Loucy (cell line): ENCODE measurements at regions not wholly inside any gene's neighbourhood (a gene's known extent, or its start where the extent isn't known, plus 50 kb on each side); places are given as distances from the start of the nearest gene placed in this dataset.

ENCODE experiments used
- H2AFZ ChIP-seq: fragments of 200-600 bp; sonication (generic); 2 replicates; pipeline ENCODE4 v1.6.0; 2016; ENCODE audit warnings: antibody characterized with exemption, mild to moderate bottlenecking, low read length, moderate library complexity
- H3F3A ChIP-seq: fragments of 200-600 bp; 2 replicates; pipeline ENCODE4 v1.6.0; 2016; ENCODE audit warnings: antibody characterized with exemption, low read depth, mild to moderate bottlenecking
- H3K27me3 ChIP-seq: fragments of 200-600 bp; sonication (generic); 2 replicates; pipeline ENCODE4 v1.6.1; 2014; ENCODE audit warnings: low read length, mild to moderate bottlenecking; ENCODE audit not compliant: insufficient read depth, poor library complexity, severe bottlenecking
- H3K36me3 ChIP-seq: fragments of 200-600 bp; sonication (generic); 2 replicates; pipeline ENCODE4 v1.6.1; 2016; ENCODE audit warnings: low read length; ENCODE audit not compliant: insufficient read depth
- H3K4me1 ChIP-seq: fragments of 200-600 bp; sonication (generic); 2 replicates; pipeline ENCODE4 v1.5.1; 2014; ENCODE audit warnings: low read length, mild to moderate bottlenecking; ENCODE audit not compliant: insufficient read depth, poor library complexity, severe bottlenecking
- H3K4me2 ChIP-seq: fragments of 200-600 bp; sonication (generic); 2 replicates; pipeline ENCODE4 v1.6.0; 2014; ENCODE audit warnings: antibody characterized with exemption, low read length, low read depth, mild to moderate bottlenecking; ENCODE audit not compliant: poor library complexity, severe bottlenecking
- H3K4me3 ChIP-seq: fragments of 200-600 bp; sonication (generic); 2 replicates; pipeline ENCODE4 v1.5.1; 2014; ENCODE audit warnings: low read length, mild to moderate bottlenecking, mixed read lengths; ENCODE audit not compliant: poor library complexity, severe bottlenecking
- H3K79me2 ChIP-seq: fragments of 200-600 bp; sonication (generic); 2 replicates; pipeline ENCODE4 v1.6.1; 2014; ENCODE audit warnings: low read length; ENCODE audit not compliant: insufficient read depth
- H3K9ac ChIP-seq: fragments of 200-600 bp; sonication (generic); 2 replicates; pipeline ENCODE4 v1.6.0; 2014; ENCODE audit warnings: mild to moderate bottlenecking, low read depth, low read length, moderate library complexity; ENCODE audit not compliant: poor library complexity, severe bottlenecking
- H3K9me2 ChIP-seq: fragments of 200-600 bp; sonication (generic); replicated peaks from 2 replicates; pipeline ENCODE4 v1.6.1; 2016; ENCODE audit warnings: low read depth, low read length, mixed read lengths
- H3K9me3 ChIP-seq: fragments of 200-600 bp; sonication (generic); 2 replicates; pipeline ENCODE4 v1.6.1; 2014; ENCODE audit warnings: mild to moderate bottlenecking, antibody characterized with exemption, low read length, low read depth; ENCODE audit not compliant: insufficient read depth
- H4K20me1 ChIP-seq: fragments of 200-600 bp; sonication (generic); 2 replicates; pipeline ENCODE4 v1.6.0; 2014; ENCODE audit warnings: antibody characterized with exemption, low read length, mild to moderate bottlenecking; ENCODE audit not compliant: insufficient read depth, poor library complexity, severe bottlenecking
- EZH2phosphoT487 ChIP-seq: fragments of 200-600 bp; IDR thresholded peaks from 2 replicates; pipeline ENCODE4 v1.6.1; 2018; ENCODE audit warnings: antibody characterized with exemption, mild to moderate bottlenecking, moderate library complexity, borderline replicate concordance
- TF ChIP-seq, protein P1 (sequence below): fragments of 200-600 bp; sonication (generic); conservative IDR thresholded peaks from 2 replicates; pipeline ENCODE4 v1.5.1; 2014; ENCODE audit warnings: mild to moderate bottlenecking, antibody characterized with exemption, low read length

DNA sequence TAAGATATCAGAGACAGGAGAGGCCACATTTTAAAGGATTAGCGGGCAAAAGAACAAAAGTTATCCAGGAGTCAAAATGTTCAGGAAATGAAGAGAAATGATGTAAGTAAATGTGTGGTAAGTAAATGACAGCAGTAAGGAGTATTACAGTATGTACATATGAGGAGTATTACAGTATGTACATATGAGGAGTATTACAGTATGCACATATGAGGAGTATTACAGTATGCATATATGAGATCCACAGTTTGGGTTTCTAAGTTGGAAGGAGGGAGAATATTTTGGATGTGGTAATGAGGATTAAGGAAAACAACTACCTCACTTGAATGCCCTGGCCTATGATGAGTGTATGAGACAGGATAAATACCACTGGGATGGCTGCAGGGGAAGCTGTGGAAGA, 192.4 kb upstream of the DGKB start:
- Histone ChIP-seq H3K27me3 (no peaks in the 10 kb centered on the region), H2AFZ (no peak overlapping the region), H3K79me2 (no peaks in the 10 kb centered on the region), H3K9ac (no peak overlapping the region), H3K4me1 (peaks cover 14% of the 10 kb centered on the region), H3K4me2 (no peak overlapping the region), H3K9me3 (no peaks in the 10 kb centered on the region), H3K36me3 (no peaks in the 10 kb centered on the region), H4K20me1 (no peaks in the 10 kb centered on the region), H3K4me3 (no peak overlapping the region), H3K9me2 (no peaks in the 10 kb centered on the region), H3F3A (no peaks in the 10 kb centered on the region)
- TF ChIP-seq, protein P1, sequence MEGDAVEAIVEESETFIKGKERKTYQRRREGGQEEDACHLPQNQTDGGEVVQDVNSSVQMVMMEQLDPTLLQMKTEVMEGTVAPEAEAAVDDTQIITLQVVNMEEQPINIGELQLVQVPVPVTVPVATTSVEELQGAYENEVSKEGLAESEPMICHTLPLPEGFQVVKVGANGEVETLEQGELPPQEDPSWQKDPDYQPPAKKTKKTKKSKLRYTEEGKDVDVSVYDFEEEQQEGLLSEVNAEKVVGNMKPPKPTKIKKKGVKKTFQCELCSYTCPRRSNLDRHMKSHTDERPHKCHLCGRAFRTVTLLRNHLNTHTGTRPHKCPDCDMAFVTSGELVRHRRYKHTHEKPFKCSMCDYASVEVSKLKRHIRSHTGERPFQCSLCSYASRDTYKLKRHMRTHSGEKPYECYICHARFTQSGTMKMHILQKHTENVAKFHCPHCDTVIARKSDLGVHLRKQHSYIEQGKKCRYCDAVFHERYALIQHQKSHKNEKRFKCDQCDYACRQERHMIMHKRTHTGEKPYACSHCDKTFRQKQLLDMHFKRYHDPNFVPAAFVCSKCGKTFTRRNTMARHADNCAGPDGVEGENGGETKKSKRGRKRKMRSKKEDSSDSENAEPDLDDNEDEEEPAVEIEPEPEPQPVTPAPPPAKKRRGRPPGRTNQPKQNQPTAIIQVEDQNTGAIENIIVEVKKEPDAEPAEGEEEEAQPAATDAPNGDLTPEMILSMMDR, result no peak
- TF ChIP-seq EZH2phosphoT487, result no peak

DNA sequence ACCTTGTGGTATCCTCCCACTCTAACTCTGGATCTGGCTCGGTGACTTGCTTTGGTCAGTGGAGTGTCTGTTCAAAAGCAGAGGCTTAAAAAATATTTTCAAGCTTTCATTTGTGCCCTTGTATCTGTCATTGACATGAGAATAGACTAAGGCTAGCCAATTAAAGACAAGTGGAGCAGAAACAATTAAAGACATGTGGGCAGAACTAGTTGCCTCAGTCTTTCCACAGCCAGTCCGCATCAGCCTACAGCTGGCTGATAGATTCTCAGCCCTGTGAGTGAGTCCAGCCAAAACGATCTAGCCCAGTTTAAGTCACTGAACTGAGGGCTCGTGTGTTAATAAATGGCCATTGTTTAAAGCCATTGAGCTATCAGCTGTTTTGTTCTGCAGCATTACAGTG, 185.2 kb upstream of the DGKB start:
- no peaks in the 10 kb centered on the region for H3K79me2 ChIP-seq
- H4K20me1 ChIP-seq, result no peaks in the 10 kb centered on the region
- no peak overlapping the region for H3K9ac ChIP-seq
- H3K36me3 ChIP-seq, result no peaks in the 10 kb centered on the region
- no peak overlapping the region for H2AFZ ChIP-seq
- H3K9me2 ChIP-seq, result no peaks in the 10 kb centered on the region
- H3K9me3 ChIP-seq, result no peaks in the 10 kb centered on the region
- no peak overlapping the region for H3K4me3 ChIP-seq
- no peaks in the 10 kb centered on the region for H3F3A ChIP-seq
- TF ChIP-seq, protein P1, result no peak
- no peak for TF ChIP-seq EZH2phosphoT487
- H3K4me1 ChIP-seq, result no peaks in the 10 kb centered on the region
- no peak overlapping the region for H3K4me2 ChIP-seq
- H3K27me3 ChIP-seq, result no peaks in the 10 kb centered on the region

DNA sequence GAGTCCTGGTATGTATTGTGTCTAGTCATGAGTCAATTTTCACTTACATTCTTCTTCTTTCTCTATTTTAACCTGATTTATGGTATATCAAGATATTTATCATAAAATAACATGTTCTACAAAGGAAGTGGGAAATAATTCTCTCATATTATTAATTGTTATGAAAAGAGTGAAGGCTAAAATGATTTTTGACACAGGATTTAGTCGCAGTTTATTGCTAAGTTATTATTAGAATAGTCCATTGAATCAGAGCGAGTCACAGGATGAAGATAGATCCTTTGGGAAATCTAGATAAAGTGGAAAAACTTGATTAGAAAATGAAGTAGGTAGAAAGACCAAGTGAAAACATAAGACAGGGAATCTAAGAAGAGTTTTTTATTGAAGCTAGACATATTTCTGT, 184.3 kb upstream of the DGKB start:
- Histone ChIP-seq H3K4me1 (no peaks in the 10 kb centered on the region), H3K4me2 (no peak overlapping the region), H3K9me2 (no peaks in the 10 kb centered on the region), H2AFZ (no peak overlapping the region), H3K9me3 (no peaks in the 10 kb centered on the region), H3K9ac (no peak overlapping the region), H3K36me3 (no peaks in the 10 kb centered on the region), H3K4me3 (no peak overlapping the region), H3F3A (no peaks in the 10 kb centered on the region), H3K27me3 (no peaks in the 10 kb centered on the region), H4K20me1 (no peaks in the 10 kb centered on the region), H3K79me2 (no peaks in the 10 kb centered on the region)
- TF ChIP-seq EZH2phosphoT487, result no peak
- TF ChIP-seq, protein P1, result no peak
